ENCODE measurements at regions not wholly inside any gene's neighbourhood (a gene's known extent, or its start where the extent isn't known, plus 50 kb on each side); places are given as distances from the start of the nearest gene placed in this dataset.

- DNase-seq (ENCODE audit: low read depth) = no peak
These were observed 270.1 kb downstream of the SOX9 start for GRCh38 chr17:72390675-72391508.

- no peak for DNase-seq (ENCODE audit: low read depth)
These were observed 271.5 kb downstream of the SOX9 start for GRCh38 chr17:72392056-72393010.

GRCh38 chr17:72393553-72393952, 272.7 kb downstream of the SOX9 start:
- DNase-seq (ENCODE audit: low read depth) = no peak

GRCh38 chr17:72394531-72394930, 273.7 kb downstream of the SOX9 start:
- DNase-seq (ENCODE audit: low read depth) = no peak

GRCh38 chr17:72396121-72396520, 275.3 kb downstream of the SOX9 start:
- DNase-seq (ENCODE audit: low read depth) = no peak

GRCh38 chr17:72397223-72397667, 276.4 kb downstream of the SOX9 start:
- DNase-seq (ENCODE audit: low read depth) = no peak

- no peak for DNase-seq (ENCODE audit: low read depth)
These were observed 276.9 kb downstream of the SOX9 start for GRCh38 chr17:72397687-72398086.

- DNase-seq (ENCODE audit: low read depth) = no peak
These were observed 278.3 kb downstream of the SOX9 start for GRCh38 chr17:72399023-72399607.

- DNase-seq (ENCODE audit: low read depth) = no peak
These were observed 279.0 kb downstream of the SOX9 start for GRCh38 chr17:72399608-72400487.

- no peak for DNase-seq (ENCODE audit: low read depth)
These were observed 279.6 kb downstream of the SOX9 start for GRCh38 chr17:72400488-72400827.

- DNase-seq (ENCODE audit: low read depth) = no peak
These were observed 280.0 kb downstream of the SOX9 start for GRCh38 chr17:72400863-72401262.

GRCh38 chr17:72401883-72402726, 281.3 kb downstream of the SOX9 start:
- no peak for DNase-seq (ENCODE audit: low read depth)

GRCh38 chr17:72402727-72403210, 281.9 kb downstream of the SOX9 start:
- DNase-seq (ENCODE audit: low read depth) = no peak

- DNase-seq (ENCODE audit: low read depth) = no peak
These were observed 282.9 kb downstream of the SOX9 start for GRCh38 chr17:72403713-72404209.

- DNase-seq (ENCODE audit: low read depth) = no peak
These were observed 284.1 kb downstream of the SOX9 start for GRCh38 chr17:72404872-72405271.

GRCh38 chr17:72405662-72406230, 284.9 kb downstream of the SOX9 start:
- DNase-seq (ENCODE audit: low read depth) = no peak

- DNase-seq (ENCODE audit: low read depth) = no peak
These were observed 285.7 kb downstream of the SOX9 start for GRCh38 chr17:72406498-72406897.

- DNase-seq (ENCODE audit: low read depth) = no peak
These were observed 286.6 kb downstream of the SOX9 start for GRCh38 chr17:72407336-72407909.

GRCh38 chr17:72407931-72408330, 287.1 kb downstream of the SOX9 start:
- DNase-seq (ENCODE audit: low read depth) = no peak

GRCh38 chr17:72408641-72409040, 287.8 kb downstream of the SOX9 start:
- no peak for DNase-seq (ENCODE audit: low read depth)

Data from activated gamma-delta T cell treated with anti-CD3 and anti-CD28 coated beads, Interleukin-2, amount 50 U/mL, for 16 hours (primary cell).